ENCODE measurements at regions not wholly inside any gene's neighbourhood (a gene's known extent, or its start where the extent isn't known, plus 50 kb on each side); places are given as distances from the start of the nearest gene placed in this dataset.

GRCh38 chr2:44051593-44052347, 56.0 kb upstream of the LRPPRC start:
- TF ChIP-seq CTCF (conservative IDR thresholded peaks at IDR 0.05 in 1 of 2, IDR thresholded peaks at IDR 0.05 in 1 of 2; ENCODE audit: extremely low read depth in 1 of 2, insufficient read depth in 1 of 2, low read depth in 1 of 2, low read length in 2 of 2), result no peak
- no peak for TF ChIP-seq EZH2 (IDR thresholded peaks at IDR 0.05; ENCODE audit: borderline replicate concordance, low read length)

Measured in mammary epithelial cell (primary cell).